GM10266 (cell line): ENCODE measurements at regions not wholly inside any gene's neighbourhood (a gene's known extent, or its start where the extent isn't known, plus 50 kb on each side); places are given as distances from the start of the nearest gene placed in this dataset.

Experiments used
- DNase-seq: peaks from one replicate; pipeline ENCODE4 v3.0.0; 2012; ENCODE audit errors: extremely low spot score
- TF ChIP-seq, protein P1 (sequence below): IDR thresholded peaks from 2 replicates; pipeline ENCODE4 v1.5.1; 2012; ENCODE audit warnings: mild to moderate bottlenecking, low read depth; ENCODE audit not compliant: control insufficient read depth, insufficient read depth; ENCODE audit errors: missing control alignments

DNA sequence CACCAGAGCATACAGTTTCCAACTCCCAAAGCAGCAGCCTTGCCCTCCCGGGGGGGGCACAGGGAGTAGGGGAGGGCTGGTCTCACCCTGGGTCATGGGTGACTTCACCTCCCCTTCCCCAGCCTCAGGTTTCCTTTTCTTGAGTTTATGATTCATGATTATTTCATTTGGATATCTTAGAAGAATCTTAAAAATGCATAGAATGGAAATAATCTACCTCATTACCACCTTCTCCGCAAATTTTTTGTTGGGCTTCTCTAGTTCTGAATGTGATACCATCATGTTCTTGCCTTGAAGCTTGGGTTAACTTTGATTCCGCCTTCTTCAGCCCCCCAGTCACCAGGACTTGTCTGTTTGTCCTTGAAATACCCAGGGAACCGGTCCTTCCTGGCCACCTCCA lies 148.8 kb upstream of the ROPN1 start:
- TF ChIP-seq, protein P1, sequence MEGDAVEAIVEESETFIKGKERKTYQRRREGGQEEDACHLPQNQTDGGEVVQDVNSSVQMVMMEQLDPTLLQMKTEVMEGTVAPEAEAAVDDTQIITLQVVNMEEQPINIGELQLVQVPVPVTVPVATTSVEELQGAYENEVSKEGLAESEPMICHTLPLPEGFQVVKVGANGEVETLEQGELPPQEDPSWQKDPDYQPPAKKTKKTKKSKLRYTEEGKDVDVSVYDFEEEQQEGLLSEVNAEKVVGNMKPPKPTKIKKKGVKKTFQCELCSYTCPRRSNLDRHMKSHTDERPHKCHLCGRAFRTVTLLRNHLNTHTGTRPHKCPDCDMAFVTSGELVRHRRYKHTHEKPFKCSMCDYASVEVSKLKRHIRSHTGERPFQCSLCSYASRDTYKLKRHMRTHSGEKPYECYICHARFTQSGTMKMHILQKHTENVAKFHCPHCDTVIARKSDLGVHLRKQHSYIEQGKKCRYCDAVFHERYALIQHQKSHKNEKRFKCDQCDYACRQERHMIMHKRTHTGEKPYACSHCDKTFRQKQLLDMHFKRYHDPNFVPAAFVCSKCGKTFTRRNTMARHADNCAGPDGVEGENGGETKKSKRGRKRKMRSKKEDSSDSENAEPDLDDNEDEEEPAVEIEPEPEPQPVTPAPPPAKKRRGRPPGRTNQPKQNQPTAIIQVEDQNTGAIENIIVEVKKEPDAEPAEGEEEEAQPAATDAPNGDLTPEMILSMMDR, result no peak
- no peak for DNase-seq

DNA sequence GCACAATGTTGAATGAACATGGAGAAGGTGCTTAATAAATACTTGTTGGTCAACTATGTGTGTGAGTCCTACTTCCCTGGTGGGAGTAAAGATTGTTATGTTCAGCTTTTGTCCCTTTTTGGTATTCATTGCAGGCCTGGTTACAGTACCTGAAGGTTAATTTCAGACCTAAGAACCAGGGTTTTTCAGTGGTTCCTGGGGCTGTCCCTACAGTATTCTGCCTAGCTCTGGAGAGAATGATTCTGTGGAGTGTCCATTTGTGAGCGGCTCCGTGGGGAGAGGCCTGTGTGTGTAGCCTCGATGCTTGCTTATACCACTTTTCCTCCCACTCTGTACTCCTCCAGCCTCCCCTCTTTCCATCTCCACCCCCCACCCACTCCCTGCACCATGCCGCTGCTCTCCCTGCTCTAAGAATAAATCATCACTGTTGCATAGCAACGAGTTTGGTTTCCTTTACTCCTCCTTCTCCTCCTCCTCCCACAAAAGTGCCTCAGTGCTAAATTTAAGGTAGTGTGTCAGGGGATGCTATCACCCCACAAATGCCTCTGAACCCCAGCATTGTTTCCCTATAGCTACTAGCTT lies 150.6 kb upstream of the ROPN1 start:
- DNase-seq, result peak; percentile 14
- TF ChIP-seq, protein P1, result no peak

GRCh38 chr3:124143047-124143446 lies 151.1 kb upstream of the ROPN1 start:
- TF ChIP-seq, protein P1, result no peak
- DNase-seq, result no peak

GRCh38 chr3:124144035-124144814 lies 152.3 kb upstream of the ROPN1 start:
- no peak for DNase-seq
- TF ChIP-seq, protein P1, result no peak

- DNase-seq, result no peak
- TF ChIP-seq, protein P1, result no peak
These were observed 155.5 kb upstream of the ROPN1 start for GRCh38 chr3:124147429-124147828.

GRCh38 chr3:124147946-124148345 lies 156.0 kb upstream of the ROPN1 start:
- TF ChIP-seq, protein P1, result no peak
- DNase-seq, result no peak

- no peak for DNase-seq
- TF ChIP-seq, protein P1, result no peak
These were observed 157.2 kb upstream of the ROPN1 start for GRCh38 chr3:124149081-124149480.
